ENCODE measurements at regions not wholly inside any gene's neighbourhood (a gene's known extent, or its start where the extent isn't known, plus 50 kb on each side); places are given as distances from the start of the nearest gene placed in this dataset.
"Not testable (repeated sequence)": the region's sequence is repeated elsewhere in the genome, so short reads cannot be mapped to it uniquely, and the experiment has no call there.

GRCh38 chr10:28471652-28472050 lies 61.3 kb upstream of the WAC start:
- no peak for TF ChIP-seq POLR2A (IDR thresholded peaks at IDR 0.05; ENCODE audit: low read depth)
- no peak for TF ChIP-seq POLR2AphosphoS5 (IDR thresholded peaks at IDR 0.05)
- no peak for TF ChIP-seq EP300 (IDR thresholded peaks at IDR 0.05)
- TF ChIP-seq CTCF (IDR thresholded peaks at IDR 0.05), result no peak
- Histone ChIP-seq H3K4me1 (no peaks in the 10 kb centered on the region), H3K9me3 (no peaks in the 10 kb centered on the region), H3K27ac (replicated peaks in 1 of 4) (no peak overlapping the region), H3K27me3 (peaks cover 0 to 6% (median 0%) of the 10 kb centered on the region in 4 donors), H3K4me3 (no peak overlapping the region), H3K36me3 (no peaks in the 10 kb centered on the region)
- intact Hi-C loops (cut with DNase I), result no loop called here
- no peak for DNase-seq (ENCODE audit: extremely low spot score)
- 92% methylated on average over 5 of the region's 6 CpGs for WGBS

GRCh38 chr10:28478646-28479045 lies 54.3 kb upstream of the WAC start:
- H3K27me3 ChIP-seq, result peaks cover 0 to 6% (median 0%) of the 10 kb centered on the region in 4 donors
- DNase-seq (ENCODE audit: extremely low spot score), result no peak
- peaks cover 0 to 4% (median 0%) of the 10 kb centered on the region in 4 donors for H3K9me3 ChIP-seq
- 42% methylated on average over 1 of the region's 1 CpG for WGBS
- H3K27ac ChIP-seq (replicated peaks in 1 of 4), result no peak overlapping the region
- H3K4me1 ChIP-seq, result no peaks in the 10 kb centered on the region
- intact Hi-C loops (cut with DNase I), result no loop called here
- H3K4me3 ChIP-seq, result no peak overlapping the region
- H3K36me3 ChIP-seq, result no peaks in the 10 kb centered on the region
- TF ChIP-seq CTCF (IDR thresholded peaks at IDR 0.05) (no peak), POLR2AphosphoS5 (IDR thresholded peaks at IDR 0.05) (no peak), EP300 (IDR thresholded peaks at IDR 0.05) (no peak), POLR2A (IDR thresholded peaks at IDR 0.05; ENCODE audit: low read depth) (no peak)

GRCh38 chr10:28479425-28479865 lies 53.5 kb upstream of the WAC start:
- peaks cover 0 to 4% (median 0%) of the 10 kb centered on the region in 4 donors for H3K9me3 ChIP-seq

GRCh38 chr10:28479927-28480627 lies 52.8 kb upstream of the WAC start:
- intact Hi-C loops (cut with DNase I), result no loop called here
- H3K4me1 ChIP-seq, result no peaks in the 10 kb centered on the region
- H3K4me3 ChIP-seq, result no peak overlapping the region
- H3K27ac ChIP-seq (replicated peaks in 1 of 4), result no peak overlapping the region
- peaks cover 0 to 4% (median 0%) of the 10 kb centered on the region in 4 donors for H3K9me3 ChIP-seq
- WGBS, result 86% methylated on average over 4 of the region's 4 CpGs
- TF ChIP-seq POLR2AphosphoS5 (IDR thresholded peaks at IDR 0.05) (no peak), POLR2A (IDR thresholded peaks at IDR 0.05; ENCODE audit: low read depth) (no peak), EP300 (IDR thresholded peaks at IDR 0.05) (no peak), CTCF (IDR thresholded peaks at IDR 0.05) (no peak)
- no peaks in the 10 kb centered on the region for H3K27me3 ChIP-seq
- DNase-seq (ENCODE audit: extremely low spot score), result no peak
- H3K36me3 ChIP-seq, result no peaks in the 10 kb centered on the region

More at GRCh38 chr10:28479425-28479865, 53.5 kb upstream of the WAC start:
- no peaks in the 10 kb centered on the region for H3K36me3 ChIP-seq
- DNase-seq (ENCODE audit: extremely low spot score), result no peak
- no peak for TF ChIP-seq POLR2A (IDR thresholded peaks at IDR 0.05; ENCODE audit: low read depth)
- TF ChIP-seq EP300 (IDR thresholded peaks at IDR 0.05), result no peak
- TF ChIP-seq CTCF (IDR thresholded peaks at IDR 0.05), result no peak
- no peak for TF ChIP-seq POLR2AphosphoS5 (IDR thresholded peaks at IDR 0.05)
- peaks cover 0 to under 1% (median 0%) of the 10 kb centered on the region in 4 donors for H3K27me3 ChIP-seq
- H3K4me1 ChIP-seq, result no peaks in the 10 kb centered on the region
- H3K27ac ChIP-seq (replicated peaks in 1 of 4), result no peak overlapping the region
- intact Hi-C loops (cut with DNase I), result no loop called here
- WGBS, result 31% methylated on average over 3 of the region's 5 CpGs
- H3K4me3 ChIP-seq, result no peak overlapping the region

- H3K36me3 ChIP-seq, result no peaks in the 10 kb centered on the region
- no peaks in the 10 kb centered on the region for H3K4me1 ChIP-seq
- no peak for DNase-seq (ENCODE audit: extremely low spot score)
- no peak overlapping the region for H3K4me3 ChIP-seq
- no peak overlapping the region for H3K27ac ChIP-seq (replicated peaks in 1 of 4)
- no peak for TF ChIP-seq EP300 (IDR thresholded peaks at IDR 0.05)
- TF ChIP-seq POLR2A (IDR thresholded peaks at IDR 0.05; ENCODE audit: low read depth), result no peak
- TF ChIP-seq CTCF (IDR thresholded peaks at IDR 0.05), result no peak
- TF ChIP-seq POLR2AphosphoS5 (IDR thresholded peaks at IDR 0.05), result no peak
- intact Hi-C loops (cut with DNase I), result no loop called here
- 83% methylated on average over 3 of the region's 3 CpGs for WGBS
- H3K9me3 ChIP-seq, result peaks cover 0 to 4% (median 0%) of the 10 kb centered on the region in 4 donors
- no peaks in the 10 kb centered on the region for H3K27me3 ChIP-seq
Measured at GRCh38 chr10:28480628-28480965, 52.3 kb upstream of the WAC start.

GRCh38 chr10:28481346-28481745 lies 51.6 kb upstream of the WAC start:
- H3K27ac ChIP-seq (replicated peaks in 1 of 4); H3K4me3 ChIP-seq; H3K27me3 ChIP-seq; intact Hi-C loops (cut with DNase I); H3K36me3 ChIP-seq; H3K4me1 ChIP-seq; DNase-seq (ENCODE audit: extremely low spot score); H3K9me3 ChIP-seq: not testable (repeated sequence)
- 80% methylated on average over 5 of the region's 5 CpGs for WGBS
